Stimulated activated naive CD4-positive, alpha-beta T cell treated with Interleukin-2 at 50 U/mL for 16 hours (primary cell): ENCODE measurements at regions not wholly inside any gene's neighbourhood (a gene's known extent, or its start where the extent isn't known, plus 50 kb on each side); places are given as distances from the start of the nearest gene placed in this dataset.
"Not testable (repeated sequence)": the region's sequence is repeated elsewhere in the genome, so short reads cannot be mapped to it uniquely, and the experiment has no call there.

ENCODE experiments used
- DNase-seq: peaks from one replicate; lab custom pipeline; 2025; lab: John Stamatoyannopoulos, UW

DNA sequence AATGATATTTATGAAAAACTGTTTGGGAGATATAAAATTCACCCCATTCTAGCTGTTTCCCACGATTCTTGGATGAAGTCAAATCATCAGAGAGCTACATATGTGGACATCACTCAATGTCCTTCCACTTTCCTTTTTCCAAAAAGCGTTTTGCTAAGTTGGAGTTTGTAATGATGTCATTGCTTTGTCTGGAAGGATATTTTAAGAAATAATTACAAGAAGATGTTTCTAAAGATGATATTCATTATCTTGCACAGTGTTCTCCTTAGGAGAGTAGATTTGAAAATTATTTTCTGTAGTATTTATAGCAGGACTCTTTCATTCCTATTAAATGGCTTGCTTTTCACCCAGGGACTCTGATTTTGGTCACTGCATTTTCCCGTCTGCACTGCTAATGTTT, 851.2 kb downstream of the EFNB2 start:
- no peak for DNase-seq

- no peak for DNase-seq
Measured at GRCh38 chr13:105679838-105680237, 855.6 kb downstream of the EFNB2 start.

- no peak for DNase-seq
Measured at GRCh38 chr13:105678072-105678471, 857.4 kb downstream of the EFNB2 start.

DNA sequence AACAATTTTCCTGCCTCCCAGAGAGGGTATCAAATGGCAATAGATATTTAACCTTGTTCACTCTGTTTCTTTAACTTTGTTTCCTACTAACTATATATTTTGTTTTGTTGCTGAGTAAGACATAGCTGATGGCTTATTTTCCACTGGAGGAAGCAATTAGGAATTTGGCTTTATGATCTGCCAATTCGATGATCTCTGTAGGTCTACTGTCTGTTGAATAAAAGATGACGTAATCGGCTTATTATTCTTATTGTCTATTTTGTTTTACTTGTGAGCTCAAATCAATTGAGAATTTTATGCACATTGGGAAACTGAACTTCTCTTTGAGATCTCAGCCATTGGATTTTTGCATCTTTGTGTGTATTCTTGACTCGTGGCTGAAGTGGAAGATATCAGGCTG, 862.6 kb downstream of the EFNB2 start:
- DNase-seq = no peak

- not testable (repeated sequence) for DNase-seq
Measured at GRCh38 chr13:105671131-105671530, 864.3 kb downstream of the EFNB2 start.

DNA sequence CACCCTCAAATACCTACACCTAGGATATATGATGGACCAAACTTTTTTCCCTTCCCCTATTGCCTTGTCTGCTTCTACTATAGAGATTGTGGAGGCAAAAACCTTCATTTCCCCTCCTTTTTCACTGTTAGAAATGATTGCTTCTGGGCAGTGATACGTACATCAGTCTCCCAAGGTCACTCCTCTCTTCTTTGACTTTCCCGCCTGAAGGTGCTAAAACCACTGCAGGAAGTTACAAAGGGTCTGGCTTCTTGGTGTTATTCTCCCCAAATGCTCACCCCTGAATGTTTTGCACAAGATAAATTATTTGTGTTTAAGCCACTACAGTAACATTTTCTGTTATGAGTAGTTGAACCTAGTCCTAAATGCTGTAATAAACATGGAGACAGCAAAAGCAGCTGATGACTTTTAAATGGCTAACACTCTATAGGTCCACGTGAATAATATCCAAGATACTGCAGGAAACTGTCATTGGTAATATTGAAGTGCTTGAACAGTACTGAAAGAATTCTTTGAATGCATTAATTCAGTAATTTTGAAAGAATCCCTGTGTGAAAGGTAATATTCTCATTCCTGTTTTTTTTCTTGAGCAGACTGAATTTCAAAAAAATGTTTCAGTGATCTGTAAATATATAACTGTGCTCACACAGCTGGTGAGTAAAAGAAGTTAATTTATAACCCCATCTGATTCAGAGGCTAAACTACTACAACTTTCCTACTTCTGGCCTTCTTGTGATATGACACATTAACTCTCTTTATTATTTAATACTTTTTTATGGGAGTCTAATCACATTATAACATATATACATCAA, 865.1 kb downstream of the EFNB2 start:
- no peak for DNase-seq

- DNase-seq = no peak
Measured at GRCh38 chr13:105665284-105665683, 870.2 kb downstream of the EFNB2 start.

DNA sequence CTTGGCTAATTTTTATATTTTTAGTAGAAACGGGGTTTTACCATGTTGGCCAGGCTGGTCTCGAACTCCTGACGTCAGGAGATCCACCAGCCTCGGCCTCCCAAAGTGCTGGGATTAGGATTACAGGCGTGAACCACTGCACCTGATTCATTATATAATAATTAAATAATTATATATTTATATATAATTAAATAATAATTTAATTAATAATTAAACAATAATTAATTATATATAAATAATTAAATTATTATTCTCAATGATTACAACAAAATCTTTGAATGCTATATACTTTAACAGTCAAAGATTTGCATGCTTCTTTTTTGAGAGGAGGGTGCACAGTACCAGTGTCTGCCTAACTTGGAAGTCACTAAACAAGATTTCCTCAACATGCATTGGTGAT, 872.3 kb downstream of the EFNB2 start:
- no peak for DNase-seq

- DNase-seq = no peak
Measured at GRCh38 chr13:105660561-105660960, 874.9 kb downstream of the EFNB2 start.

DNA sequence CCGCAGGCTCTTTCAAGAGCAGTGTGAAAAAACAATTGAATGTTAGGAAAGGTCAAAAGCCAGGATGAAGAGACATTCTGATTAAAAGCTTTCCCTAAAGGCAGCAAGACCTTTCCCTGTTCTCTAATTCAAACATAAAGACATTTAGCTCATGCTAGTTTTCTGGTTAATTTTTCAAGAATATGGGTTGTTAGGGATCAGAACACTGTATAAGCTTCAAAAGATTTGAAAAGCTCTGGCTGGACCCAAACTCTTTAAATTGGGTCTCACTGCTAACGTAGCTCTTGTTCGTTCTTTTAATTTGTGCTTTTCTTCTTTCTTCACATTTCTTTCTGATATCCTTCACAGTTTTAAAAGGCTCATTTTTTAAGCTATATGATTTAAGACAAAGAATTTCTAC, 877.0 kb downstream of the EFNB2 start:
- DNase-seq = no peak

- no peak for DNase-seq
Measured at GRCh38 chr13:105655046-105655445, 880.4 kb downstream of the EFNB2 start.

GRCh38 chr13:105643966-105644365, 891.5 kb downstream of the EFNB2 start:
- no peak for DNase-seq

GRCh38 chr13:105642511-105642958, 892.9 kb downstream of the EFNB2 start:
- no peak for DNase-seq

DNA sequence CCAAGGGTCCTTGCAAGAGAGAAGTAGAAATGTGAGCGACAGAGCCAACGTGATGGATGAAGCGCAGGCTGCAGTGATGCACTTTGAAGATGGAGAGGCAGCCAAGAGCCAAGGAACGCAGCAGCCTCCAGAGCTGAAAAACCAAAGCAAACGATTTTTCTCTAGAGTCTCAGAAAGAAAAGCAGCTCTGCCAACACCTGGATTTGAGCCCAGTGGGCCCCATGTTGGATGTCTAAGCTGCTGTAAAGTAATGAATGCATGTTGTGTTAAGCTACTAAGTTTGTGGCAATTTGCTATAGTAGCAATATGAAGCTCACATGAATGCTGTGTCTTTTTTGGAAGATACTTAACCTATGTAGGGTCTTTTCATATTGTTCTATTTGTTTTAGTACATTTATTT, 894.3 kb downstream of the EFNB2 start:
- DNase-seq = no peak

- DNase-seq = no peak
Measured at GRCh38 chr13:105638426-105638825, 897.0 kb downstream of the EFNB2 start.

DNA sequence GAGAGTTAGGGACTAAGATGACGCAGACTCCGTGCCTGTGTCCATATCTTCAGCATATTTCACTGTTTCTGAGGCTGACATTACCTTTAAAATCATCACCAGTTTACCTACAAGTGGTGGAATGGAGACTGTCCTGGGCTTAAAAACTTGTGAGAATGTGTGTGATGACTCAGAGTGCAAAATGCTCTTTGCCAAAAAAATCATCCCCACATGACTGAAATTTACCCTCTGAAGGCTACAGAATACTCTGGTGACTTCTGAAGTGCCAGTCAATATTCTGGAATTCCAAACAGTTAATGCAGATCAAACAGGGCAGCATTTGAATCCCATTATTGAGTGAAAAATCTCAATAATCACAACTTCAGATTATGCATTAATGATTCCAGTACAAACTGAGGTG, 901.4 kb downstream of the EFNB2 start:
- no peak for DNase-seq

DNA sequence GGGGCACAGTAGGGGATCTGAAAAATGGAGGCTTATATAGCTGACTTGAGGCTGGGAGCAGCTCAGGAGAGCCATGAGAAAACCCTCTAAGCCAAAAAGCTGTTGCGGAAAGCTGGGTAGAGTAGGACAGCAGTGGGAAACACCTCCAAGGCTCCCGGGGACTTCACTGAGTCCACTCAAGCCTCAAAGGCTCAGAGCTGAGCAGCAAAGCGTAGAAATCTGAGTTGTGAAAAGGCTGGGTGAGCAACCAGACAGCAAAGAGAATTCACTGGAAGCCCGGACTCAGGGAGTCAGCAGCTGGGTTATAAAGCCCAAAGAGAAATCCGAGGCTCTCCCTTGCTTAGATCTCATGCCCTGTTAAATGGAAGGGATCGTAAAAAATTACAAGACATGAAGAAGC, 905.0 kb downstream of the EFNB2 start:
- DNase-seq = no peak

DNA sequence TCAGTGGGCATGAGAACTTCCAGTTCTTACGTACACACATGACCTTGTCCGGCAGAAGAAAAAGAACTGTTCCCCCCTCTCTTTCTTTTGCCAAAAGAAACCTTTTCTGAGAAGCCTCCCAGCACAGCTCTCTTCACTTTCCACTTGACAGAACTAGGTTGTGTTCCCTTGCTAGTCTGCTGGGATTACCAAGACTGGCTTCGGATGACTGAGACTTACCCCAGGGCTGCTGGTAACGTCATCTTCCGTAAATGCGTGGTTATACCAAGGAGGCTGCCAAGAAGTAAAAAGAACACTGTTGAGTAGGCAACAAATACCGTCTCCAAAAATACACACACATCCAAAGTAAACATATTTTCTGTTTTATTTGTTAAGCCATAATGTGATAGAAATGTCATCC, 908.2 kb downstream of the EFNB2 start:
- no peak for DNase-seq

DNA sequence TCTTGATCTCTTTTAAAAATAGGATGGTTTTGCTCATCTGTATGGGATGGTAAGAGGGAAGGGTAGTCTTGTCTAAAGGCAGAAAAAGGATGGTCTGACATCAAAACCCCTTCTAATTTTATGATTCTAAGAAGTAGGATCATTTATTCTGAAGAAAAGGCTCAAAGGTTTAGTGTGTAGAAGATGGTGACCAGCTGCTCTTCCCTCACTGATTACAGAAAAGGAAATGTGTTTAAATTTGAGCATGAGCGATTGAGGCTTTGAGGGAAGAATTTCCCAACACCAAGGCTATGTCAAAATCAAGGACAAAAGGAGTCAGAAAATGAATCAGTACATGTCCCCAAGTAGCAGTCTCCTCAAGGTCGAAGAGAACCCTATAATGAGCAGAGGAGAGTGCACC, 909.8 kb downstream of the EFNB2 start:
- DNase-seq = no peak

GRCh38 chr13:105616333-105617075, 919.0 kb downstream of the EFNB2 start:
- DNase-seq = no peak

DNA sequence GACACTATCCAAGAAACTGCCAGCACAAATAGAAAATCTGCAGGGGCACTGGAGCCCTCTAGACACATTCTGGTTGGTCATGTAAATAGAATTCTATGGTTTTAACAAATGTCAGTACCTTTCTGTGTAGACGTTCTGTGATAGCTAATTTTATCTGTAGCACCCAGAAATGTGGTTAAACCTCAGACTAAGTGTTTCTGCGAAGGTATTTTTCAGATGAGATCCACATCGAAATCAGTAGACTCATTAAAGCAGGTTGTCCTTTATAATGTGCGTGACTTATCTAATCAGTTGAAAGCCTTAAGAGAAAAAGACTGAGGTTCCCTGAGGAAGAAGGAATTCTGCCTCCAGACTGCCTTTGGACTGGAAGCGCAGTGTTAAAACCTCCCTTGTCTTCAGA, 922.9 kb downstream of the EFNB2 start:
- DNase-seq = no peak

DNA sequence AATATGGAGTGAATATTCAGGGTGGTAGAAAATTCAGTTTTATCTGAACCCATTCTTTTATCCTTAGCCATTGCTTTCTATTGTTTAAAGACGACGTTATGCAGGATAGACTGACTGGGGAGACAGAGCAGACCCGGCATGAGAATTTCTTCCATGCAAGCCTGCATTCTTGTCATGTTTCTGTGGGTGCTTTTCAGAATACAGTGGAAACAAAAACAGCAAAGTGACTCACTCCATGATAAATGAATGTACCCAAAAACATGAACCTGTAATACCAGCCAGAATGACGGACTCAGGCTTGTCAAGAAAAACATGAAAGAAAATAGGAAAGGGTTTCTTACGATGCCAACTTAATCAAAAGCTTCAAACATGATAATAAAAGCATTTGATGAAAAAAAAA, 924.0 kb downstream of the EFNB2 start:
- DNase-seq = no peak

- no peak for DNase-seq
Measured at GRCh38 chr13:105608104-105608503, 927.4 kb downstream of the EFNB2 start.

DNA sequence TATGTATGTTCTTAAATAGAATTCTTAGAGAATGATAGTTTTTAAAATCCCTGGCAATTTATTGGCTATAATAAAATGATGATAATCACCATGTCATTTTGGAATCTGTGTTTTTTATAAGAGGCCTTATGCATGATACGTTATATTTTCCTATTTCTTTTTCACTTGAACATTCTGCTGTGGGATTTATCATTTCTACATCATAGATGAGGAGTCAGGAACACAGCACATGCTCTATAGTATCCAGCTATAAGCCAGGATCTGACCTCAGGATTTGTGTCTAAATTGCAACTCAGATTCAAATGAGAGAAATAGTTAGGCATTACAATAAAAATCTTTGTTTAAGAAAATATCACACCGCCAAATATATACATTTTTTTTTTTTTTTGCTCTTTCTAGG, 928.0 kb downstream of the EFNB2 start:
- no peak for DNase-seq
